ENCODE measurements at regions not wholly inside any gene's neighbourhood (a gene's known extent, or its start where the extent isn't known, plus 50 kb on each side); places are given as distances from the start of the nearest gene placed in this dataset.

DNA sequence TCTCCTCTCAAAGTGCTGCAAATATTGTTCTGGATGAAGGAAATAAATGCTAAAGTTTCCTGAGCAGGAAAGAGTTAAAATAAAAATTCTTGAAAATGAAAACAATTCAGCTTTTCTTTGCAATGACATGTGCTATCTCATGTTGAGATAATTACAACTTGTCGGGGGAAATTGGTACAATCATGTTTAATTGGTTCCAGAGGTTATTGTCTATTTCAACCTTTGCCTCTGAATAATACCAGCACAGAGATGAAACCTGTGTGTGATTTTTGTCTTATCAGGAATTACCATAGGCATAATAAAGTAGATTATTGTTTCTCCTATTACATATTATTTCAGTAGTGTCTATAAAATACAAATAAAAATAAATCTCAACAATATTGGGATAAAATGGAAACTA lies 305.0 kb downstream of the XPNPEP1 start (continued):
- TF ChIP-seq, protein P1, sequence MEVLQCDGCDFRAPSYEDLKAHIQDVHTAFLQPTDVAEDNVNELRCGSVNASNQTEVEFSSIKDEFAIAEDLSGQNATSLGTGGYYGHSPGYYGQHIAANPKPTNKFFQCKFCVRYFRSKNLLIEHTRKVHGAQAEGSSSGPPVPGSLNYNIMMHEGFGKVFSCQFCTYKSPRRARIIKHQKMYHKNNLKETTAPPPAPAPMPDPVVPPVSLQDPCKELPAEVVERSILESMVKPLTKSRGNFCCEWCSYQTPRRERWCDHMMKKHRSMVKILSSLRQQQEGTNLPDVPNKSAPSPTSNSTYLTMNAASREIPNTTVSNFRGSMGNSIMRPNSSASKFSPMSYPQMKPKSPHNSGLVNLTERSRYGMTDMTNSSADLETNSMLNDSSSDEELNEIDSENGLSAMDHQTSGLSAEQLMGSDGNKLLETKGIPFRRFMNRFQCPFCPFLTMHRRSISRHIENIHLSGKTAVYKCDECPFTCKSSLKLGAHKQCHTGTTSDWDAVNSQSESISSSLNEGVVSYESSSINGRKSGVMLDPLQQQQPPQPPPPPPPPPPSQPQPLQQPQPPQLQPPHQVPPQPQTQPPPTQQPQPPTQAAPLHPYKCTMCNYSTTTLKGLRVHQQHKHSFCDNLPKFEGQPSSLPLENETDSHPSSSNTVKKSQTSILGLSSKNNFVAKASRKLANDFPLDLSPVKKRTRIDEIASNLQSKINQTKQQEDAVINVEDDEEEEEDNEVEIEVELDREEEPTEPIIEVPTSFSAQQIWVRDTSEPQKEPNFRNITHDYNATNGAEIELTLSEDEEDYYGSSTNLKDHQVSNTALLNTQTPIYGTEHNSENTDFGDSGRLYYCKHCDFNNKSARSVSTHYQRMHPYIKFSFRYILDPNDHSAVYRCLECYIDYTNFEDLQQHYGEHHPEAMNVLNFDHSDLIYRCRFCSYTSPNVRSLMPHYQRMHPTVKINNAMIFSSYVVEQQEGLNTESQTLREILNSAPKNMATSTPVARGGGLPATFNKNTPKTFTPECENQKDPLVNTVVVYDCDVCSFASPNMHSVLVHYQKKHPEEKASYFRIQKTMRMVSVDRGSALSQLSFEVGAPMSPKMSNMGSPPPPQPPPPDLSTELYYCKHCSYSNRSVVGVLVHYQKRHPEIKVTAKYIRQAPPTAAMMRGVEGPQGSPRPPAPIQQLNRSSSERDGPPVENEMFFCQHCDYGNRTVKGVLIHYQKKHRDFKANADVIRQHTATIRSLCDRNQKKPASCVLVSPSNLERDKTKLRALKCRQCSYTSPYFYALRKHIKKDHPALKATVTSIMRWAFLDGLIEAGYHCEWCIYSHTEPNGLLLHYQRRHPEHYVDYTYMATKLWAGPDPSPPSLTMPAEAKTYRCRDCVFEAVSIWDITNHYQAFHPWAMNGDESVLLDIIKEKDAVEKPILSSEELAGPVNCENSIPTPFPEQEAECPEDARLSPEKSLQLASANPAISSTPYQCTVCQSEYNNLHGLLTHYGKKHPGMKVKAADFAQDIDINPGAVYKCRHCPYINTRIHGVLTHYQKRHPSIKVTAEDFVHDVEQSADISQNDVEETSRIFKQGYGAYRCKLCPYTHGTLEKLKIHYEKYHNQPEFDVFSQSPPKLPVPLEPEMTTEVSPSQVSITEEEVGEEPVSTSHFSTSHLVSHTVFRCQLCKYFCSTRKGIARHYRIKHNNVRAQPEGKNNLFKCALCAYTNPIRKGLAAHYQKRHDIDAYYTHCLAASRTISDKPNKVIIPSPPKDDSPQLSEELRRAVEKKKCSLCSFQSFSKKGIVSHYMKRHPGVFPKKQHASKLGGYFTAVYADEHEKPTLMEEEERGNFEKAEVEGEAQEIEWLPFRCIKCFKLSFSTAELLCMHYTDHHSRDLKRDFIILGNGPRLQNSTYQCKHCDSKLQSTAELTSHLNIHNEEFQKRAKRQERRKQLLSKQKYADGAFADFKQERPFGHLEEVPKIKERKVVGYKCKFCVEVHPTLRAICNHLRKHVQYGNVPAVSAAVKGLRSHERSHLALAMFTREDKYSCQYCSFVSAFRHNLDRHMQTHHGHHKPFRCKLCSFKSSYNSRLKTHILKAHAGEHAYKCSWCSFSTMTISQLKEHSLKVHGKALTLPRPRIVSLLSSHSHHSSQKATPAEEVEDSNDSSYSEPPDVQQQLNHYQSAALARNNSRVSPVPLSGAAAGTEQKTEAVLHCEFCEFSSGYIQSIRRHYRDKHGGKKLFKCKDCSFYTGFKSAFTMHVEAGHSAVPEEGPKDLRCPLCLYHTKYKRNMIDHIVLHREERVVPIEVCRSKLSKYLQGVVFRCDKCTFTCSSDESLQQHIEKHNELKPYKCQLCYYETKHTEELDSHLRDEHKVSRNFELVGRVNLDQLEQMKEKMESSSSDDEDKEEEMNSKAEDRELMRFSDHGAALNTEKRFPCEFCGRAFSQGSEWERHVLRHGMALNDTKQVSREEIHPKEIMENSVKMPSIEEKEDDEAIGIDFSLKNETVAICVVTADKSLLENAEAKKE (CRISPR knock-in tag; IDR thresholded peaks at IDR 0.05) = no peak
- TF ChIP-seq ZNF331 (CRISPR knock-in tag; IDR thresholded peaks at IDR 0.05; ENCODE audit: low read depth) (no peak), JUNB (IDR thresholded peaks at IDR 0.05; ENCODE audit: unreplicated experiment) (no peak)

DNA sequence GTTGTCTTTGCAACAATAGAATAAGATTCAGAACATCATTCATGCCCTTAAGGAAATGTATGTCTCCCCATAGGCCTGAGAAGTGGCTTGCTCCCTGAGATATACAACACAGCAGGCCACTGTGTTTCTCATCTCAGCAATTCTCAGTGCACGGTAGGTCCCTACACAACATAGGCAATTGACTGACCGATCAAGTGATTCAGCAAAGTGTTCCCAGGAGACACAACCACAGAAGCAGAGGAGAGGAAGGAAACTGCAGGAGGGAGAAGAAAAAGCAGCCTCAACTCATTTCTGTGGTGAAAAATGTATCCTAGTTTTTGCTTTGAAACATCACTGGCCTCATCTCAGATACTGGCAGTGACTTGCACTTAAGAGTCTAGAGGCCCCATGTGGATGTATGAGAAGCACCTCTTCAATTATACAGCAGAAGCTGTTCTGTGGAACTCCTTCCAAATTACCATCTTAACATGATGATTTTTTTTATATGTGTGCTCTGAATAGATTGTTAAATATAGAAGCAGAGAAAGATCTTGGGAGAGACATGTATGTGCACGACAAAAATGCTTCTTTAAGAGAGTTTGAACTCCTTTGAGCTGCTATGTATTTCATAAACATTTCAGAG lies 306.8 kb downstream of the XPNPEP1 start:
- Histone ChIP-seq H2AFZ (no peak overlapping the region), H3K27ac (ENCODE audit: low read depth) (no peak overlapping the region), H3K36me3 (ENCODE audit: insufficient read depth) (no peaks in the 10 kb centered on the region), H3K79me2 (replicated peaks; ENCODE audit: insufficient read depth) (no peaks in the 10 kb centered on the region), H3K27me3 (ENCODE audit: insufficient read depth) (no peaks in the 10 kb centered on the region), H3K4me1 (ENCODE audit: insufficient read depth) (no peaks in the 10 kb centered on the region), H3K9me2 (ENCODE audit: insufficient read depth) (peaks cover 9% of the 10 kb centered on the region; the same call in 1 of the 2 replicates), H3K4me3 (no peak overlapping the region), H3F3A (replicated peaks; ENCODE audit: low read depth) (no peaks in the 10 kb centered on the region), H4K20me1 (replicated peaks; ENCODE audit: insufficient read depth) (no peaks in the 10 kb centered on the region), H3K4me2 (no peak overlapping the region)
- Mint-ChIP-seq H3K4me1 (no peaks in the 10 kb centered on the region), H3K4me3 (no peak overlapping the region), H3K27me3 (ENCODE audit: insufficient read depth, low read depth, poor library complexity) (no peaks in the 10 kb centered on the region), H3K36me3 (ENCODE audit: low read depth) (no peaks in the 10 kb centered on the region), H3K27ac (no peak overlapping the region), H3K9me3 (peaks cover 29% of the 10 kb centered on the region)
- DNase-seq (ENCODE audit: low spot score) (no peak), ATAC-seq (no peak)
- TF ChIP-seq NANOG (IDR thresholded peaks at IDR 0.05; ENCODE audit: borderline replicate concordance) = no peak
- no peak for TF ChIP-seq EZH2phosphoT487 (IDR thresholded peaks at IDR 0.05; ENCODE audit: unreplicated experiment)
- TF ChIP-seq, protein P2, sequence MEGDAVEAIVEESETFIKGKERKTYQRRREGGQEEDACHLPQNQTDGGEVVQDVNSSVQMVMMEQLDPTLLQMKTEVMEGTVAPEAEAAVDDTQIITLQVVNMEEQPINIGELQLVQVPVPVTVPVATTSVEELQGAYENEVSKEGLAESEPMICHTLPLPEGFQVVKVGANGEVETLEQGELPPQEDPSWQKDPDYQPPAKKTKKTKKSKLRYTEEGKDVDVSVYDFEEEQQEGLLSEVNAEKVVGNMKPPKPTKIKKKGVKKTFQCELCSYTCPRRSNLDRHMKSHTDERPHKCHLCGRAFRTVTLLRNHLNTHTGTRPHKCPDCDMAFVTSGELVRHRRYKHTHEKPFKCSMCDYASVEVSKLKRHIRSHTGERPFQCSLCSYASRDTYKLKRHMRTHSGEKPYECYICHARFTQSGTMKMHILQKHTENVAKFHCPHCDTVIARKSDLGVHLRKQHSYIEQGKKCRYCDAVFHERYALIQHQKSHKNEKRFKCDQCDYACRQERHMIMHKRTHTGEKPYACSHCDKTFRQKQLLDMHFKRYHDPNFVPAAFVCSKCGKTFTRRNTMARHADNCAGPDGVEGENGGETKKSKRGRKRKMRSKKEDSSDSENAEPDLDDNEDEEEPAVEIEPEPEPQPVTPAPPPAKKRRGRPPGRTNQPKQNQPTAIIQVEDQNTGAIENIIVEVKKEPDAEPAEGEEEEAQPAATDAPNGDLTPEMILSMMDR (conservative IDR thresholded peaks at IDR 0.05; ENCODE audit: low read depth in 2 of 2) = no peak
- TF ChIP-seq ZNF114 (CRISPR knock-in tag; IDR thresholded peaks at IDR 0.05) = no peak
- no peak for TF ChIP-seq CREB1 (CRISPR knock-in tag; IDR thresholded peaks at IDR 0.05; ENCODE audit: low read depth)
- TF ChIP-seq, protein P1 (CRISPR knock-in tag; IDR thresholded peaks at IDR 0.05) = no peak
- TF ChIP-seq ZNF331 (CRISPR knock-in tag; IDR thresholded peaks at IDR 0.05; ENCODE audit: low read depth) = no peak

All from GM23338 (cell line).